Globus pallidus (tissue), 1 donor: ENCODE measurements at regions not wholly inside any gene's neighbourhood (a gene's known extent, or its start where the extent isn't known, plus 50 kb on each side); places are given as distances from the start of the nearest gene placed in this dataset.
"Not testable (repeated sequence)": the region's sequence is repeated elsewhere in the genome, so short reads cannot be mapped to it uniquely, and the experiment has no call there.

Experiments used
- DNase-seq: peaks from one replicate; pipeline ENCODE4 v3.0.0-alpha.2; 2015; ENCODE audit warnings: low spot score

GRCh38 chr6:160804639-160805038 is 102.6 kb downstream of the PLG start:
- DNase-seq = no peak

- no peak for DNase-seq
Observed at GRCh38 chr6:160808263-160808662, 106.2 kb downstream of the PLG start.

- DNase-seq = no peak
Observed at GRCh38 chr6:160810238-160810637, 108.2 kb downstream of the PLG start.

- no peak for DNase-seq
Observed at GRCh38 chr6:160812097-160812496, 110.1 kb downstream of the PLG start.

GRCh38 chr6:160818934-160819333 is 116.9 kb downstream of the PLG start:
- no peak for DNase-seq

- DNase-seq = not testable (repeated sequence)
Observed at GRCh38 chr6:160820661-160821060, 118.6 kb downstream of the PLG start.

GRCh38 chr6:160831739-160832138 is 129.7 kb downstream of the PLG start:
- no peak for DNase-seq

- DNase-seq = no peak
Observed at GRCh38 chr6:160832422-160832821, 130.4 kb downstream of the PLG start.

- no peak for DNase-seq
Observed at GRCh38 chr6:160837146-160837545, 135.1 kb downstream of the PLG start.

GRCh38 chr6:160851031-160851430 is 140.5 kb upstream of the MAP3K4 start:
- DNase-seq = no peak

GRCh38 chr6:160853946-160854345 is 137.6 kb upstream of the MAP3K4 start:
- DNase-seq = no peak

GRCh38 chr6:160858886-160859285 is 132.7 kb upstream of the MAP3K4 start:
- DNase-seq = no peak

GRCh38 chr6:160859822-160860221 is 131.7 kb upstream of the MAP3K4 start:
- DNase-seq = no peak

- DNase-seq = no peak
Observed at GRCh38 chr6:160861824-160862223, 129.7 kb upstream of the MAP3K4 start.

GRCh38 chr6:160863782-160864181 is 127.8 kb upstream of the MAP3K4 start:
- no peak for DNase-seq

- DNase-seq = no peak
Observed at GRCh38 chr6:160871320-160871719, 120.2 kb upstream of the MAP3K4 start.

GRCh38 chr6:160881148-160881808 is 110.3 kb upstream of the MAP3K4 start:
- DNase-seq = no peak

- DNase-seq = no peak
Observed at GRCh38 chr6:160882006-160882405, 109.6 kb upstream of the MAP3K4 start.

GRCh38 chr6:160882791-160883279 is 108.7 kb upstream of the MAP3K4 start:
- DNase-seq = no peak

GRCh38 chr6:160883560-160883959 is 108.0 kb upstream of the MAP3K4 start:
- no peak for DNase-seq

GRCh38 chr6:160883999-160884398 is 107.6 kb upstream of the MAP3K4 start:
- no peak for DNase-seq

GRCh38 chr6:160889148-160889547 is 102.4 kb upstream of the MAP3K4 start:
- not testable (repeated sequence) for DNase-seq

GRCh38 chr6:160891690-160892089 is 99.9 kb upstream of the MAP3K4 start:
- DNase-seq = no peak

GRCh38 chr6:160895562-160895961 is 96.0 kb upstream of the MAP3K4 start:
- DNase-seq = no peak
